HL-60/S4 (cell line): ENCODE measurements at regions not wholly inside any gene's neighbourhood (a gene's known extent, or its start where the extent isn't known, plus 50 kb on each side); places are given as distances from the start of the nearest gene placed in this dataset.
"Not testable (repeated sequence)": the region's sequence is repeated elsewhere in the genome, so short reads cannot be mapped to it uniquely, and the experiment has no call there.

ENCODE experiments used
- in situ Hi-C: fragments of 300-500 bp; cut with MboI; formaldehyde crosslinking; loops from 2 replicates; pipeline ENCODE4 v1.14.3; 2022; ENCODE audit warnings: low sequenced_read_pairs

DNA sequence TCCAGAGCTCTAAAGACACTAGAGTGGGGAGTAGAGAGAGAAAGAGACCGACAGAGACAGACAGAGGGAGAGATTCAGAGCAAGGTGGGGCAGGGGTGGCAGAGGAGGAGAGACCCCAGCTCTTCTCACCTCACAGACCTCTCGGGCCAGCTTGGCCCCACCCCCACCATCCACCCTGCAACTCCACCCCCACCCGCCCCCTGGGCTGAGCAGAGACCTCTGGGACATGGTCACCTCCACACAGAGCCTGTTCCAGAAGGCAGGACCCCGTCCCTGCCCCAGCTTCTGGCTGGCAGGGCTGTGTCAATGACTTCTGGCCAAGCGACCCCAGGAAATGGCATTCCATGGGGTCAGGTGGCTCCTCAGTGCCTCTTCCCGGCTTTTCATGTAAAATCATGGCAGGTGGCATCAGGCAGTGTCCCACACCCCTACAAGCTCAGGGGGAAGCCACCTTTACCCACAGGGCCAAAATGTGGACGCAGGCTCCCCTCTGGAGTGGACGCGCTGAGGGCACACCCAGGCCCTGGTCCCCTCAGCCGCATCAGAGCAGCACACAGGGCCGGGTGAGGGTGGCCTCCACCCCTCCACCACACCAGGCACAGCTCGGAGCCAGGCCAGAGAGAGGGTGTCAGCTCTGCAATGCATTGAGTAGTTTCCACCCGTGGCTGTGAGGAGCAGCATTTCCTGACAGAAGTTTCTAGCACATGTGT, 131.2 kb upstream of the LPCAT1 start:
- in situ Hi-C loops: no loop called here

DNA sequence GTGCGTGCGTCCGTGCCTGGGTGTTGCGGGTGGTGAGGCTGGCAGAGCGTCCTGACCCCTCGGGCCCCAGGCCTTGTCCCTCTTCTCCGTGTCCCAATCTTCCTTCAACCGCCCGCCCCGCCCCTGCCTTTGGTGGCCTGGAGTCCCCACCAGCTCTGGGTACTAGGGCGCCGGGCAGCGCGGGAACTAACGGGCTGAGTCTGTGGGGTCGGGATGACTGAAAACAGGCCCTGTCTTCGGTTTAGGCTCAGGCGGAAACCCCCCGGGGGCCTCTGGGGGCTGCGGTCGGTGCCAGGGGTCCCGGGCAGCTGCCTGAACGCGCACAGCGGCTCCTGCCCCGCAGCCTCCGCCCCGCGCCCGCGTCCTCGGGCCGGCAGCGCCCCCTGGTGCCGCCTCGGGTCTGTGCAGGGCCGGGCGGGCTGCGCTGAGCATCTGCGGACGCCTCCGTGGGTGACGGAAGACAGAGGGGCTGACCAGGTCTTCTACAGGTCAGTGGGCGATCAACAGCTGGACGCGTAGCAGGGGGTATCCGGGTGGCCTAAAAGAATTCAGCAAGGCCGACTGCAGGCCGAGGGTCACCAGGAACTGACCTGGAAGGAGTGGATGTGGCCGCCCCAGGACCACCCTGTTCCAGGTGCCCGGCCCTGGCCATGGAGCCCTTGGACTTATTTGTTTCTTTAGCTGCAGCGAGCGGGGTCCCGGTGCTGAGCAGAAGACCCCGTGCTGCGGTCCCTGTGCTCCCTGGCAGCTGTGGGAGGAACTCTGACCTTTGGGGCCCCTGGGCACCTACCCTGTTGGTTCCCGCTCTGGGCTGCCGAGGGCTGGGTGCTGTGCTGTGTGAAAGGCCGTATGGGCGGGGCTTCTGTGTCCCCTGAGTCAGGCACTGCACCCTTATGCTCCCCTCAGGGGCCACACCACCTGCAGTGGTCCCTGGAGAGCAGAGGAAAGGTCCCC, 130.2 kb upstream of the LPCAT1 start:
- in situ Hi-C loops: not testable (repeated sequence)

DNA sequence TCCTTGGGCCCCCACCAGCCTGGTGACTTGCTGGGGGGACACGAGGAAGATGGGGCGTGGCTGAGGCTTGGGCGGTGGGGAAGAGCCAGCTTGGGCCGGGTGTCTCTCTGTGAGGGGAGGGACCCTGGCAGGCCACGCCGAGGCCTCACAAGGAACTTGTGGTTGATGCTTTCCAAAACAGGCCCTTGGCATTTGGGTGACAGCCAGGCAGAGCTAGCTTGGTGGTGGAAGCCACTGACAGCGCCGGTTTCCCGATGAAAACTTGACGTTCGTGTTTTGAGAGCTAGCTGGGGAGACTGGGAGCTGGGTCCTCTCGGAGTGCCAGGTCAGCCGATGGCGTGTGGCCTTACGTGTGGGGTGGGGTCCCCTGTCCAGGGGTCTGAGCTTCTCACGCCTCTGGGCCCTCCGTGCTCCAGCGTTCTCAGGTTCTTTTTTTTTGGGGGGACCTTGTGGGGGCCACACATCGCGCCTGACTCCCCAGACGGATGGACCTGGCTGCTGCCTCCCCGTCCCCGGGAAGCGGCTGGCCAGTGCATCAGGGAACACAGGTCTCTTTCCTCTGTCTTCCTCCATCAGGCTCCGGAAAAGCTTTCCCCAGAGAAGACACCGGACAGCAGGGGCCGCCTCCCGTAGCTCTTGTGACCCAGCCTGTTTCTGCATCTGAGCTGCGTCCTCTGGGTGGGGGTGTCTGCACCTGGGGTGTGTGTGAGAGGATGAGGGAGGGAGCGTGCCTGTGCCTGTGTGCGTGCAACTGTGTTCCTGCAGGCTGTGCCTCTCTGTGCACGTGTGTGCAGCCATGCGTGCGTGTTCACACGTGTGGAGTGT, 129.3 kb upstream of the LPCAT1 start:
- in situ Hi-C loops: no loop called here

DNA sequence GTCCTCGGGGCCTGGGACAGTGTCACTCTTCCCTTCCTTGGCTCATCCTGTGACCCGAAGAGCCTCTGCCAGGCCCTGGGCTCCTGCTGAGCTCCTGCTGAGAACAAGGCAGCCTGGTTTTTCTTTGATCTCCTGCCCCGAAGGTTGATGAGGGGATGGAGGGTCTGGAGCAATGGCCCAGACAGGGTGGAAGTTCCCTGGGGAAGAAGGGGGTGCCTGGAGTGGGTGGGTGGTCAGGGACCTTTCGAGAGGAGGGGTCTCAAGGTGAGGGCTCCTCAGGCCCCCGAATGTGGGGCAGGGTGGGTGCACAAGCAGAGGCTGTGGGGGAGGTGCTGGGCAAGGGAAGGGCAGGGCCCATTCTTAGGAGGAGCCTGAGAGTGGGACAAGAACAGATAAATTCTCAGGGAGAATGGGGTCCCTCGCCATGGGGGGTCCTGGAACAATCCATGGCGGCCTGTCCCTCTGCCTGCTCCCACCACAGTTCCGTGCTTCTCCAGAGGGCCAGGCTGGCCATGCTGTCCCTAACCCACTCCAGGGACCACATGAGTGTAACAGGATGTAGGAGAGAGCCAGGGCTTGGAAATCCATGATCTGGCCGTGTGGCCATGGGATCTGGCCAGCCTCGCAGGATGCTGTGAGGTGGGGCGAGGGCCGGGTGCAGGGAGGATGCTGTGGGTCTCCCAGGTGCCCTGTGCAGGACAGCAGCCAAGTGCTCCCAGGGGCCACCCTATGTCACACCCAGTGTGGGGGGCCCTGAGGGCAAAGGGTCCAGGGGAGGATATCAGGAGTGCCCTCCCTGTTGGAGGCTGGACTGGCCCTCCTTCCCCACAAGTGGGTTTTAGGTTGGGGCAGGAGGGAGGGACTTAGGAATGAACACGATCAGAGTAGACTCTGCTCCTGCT, 128.5 kb upstream of the LPCAT1 start:
- in situ Hi-C loops: no loop called here

DNA sequence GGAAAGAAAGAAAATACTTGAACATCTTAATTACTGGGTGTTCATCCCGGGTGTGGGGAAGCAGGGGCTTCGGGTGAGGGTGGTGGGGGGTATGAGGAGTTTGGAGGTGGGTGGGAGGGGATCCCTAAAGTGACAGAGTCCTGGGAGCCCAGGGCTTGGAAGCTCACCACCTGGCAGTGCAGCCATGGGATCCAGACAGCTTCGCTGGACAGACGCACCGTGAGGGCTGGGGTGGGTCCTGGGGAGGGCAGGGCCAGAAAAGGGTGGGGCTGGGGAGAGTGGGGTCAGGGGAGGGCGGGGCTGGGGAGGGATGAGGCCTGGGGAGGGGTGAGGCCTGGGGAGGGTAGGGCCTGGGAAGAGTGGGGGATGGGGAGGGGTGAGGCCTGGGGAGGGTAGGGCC, 127.5 kb upstream of the LPCAT1 start:
- in situ Hi-C loops: no loop called here

DNA sequence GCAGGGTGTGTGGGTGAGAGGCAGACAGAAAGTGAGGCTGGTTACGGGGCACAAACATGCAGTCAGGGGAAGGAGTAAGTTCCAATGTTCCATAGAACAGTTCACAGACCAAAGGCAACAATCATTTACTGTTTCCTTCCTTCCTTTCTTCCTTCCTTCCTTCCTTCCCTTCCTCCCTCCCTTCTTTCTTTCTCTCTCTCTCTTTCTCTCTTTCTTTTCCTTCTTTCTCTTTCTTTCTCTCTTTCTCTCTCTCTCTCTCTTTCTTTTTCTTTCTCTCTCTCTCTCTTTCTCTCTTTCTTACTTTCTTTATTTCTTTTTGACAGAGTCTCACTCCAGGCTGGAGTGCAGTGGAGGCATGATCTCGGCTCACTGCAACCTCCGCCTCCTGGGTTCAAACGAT, 125.8 kb upstream of the LPCAT1 start:
- in situ Hi-C loops: loop anchor here (10.0 kb wide), 1 partner anchor 475 kb away; no protein-coding TSS in a partner anchor

DNA sequence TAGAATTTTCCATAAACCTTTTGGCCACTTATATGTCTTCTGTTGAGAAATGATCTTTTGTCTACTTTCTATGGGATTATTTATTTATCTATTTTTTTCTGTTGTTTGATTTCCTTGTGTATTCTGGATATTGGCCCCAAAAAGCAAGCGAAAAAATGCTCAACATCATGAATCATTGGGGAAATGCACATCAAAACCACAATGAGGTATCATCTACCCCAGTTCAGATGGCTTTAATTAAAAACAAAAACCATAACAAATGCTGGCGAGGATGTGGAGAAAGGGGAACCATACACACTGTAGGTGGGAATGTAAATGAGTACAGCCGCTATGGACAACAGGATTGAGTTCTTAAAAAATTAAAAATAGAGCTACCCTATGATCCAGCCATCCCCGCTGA, 125.0 kb upstream of the LPCAT1 start:
- in situ Hi-C loops: loop anchor here (10.0 kb wide), 1 partner anchor 474 kb away; no protein-coding TSS in a partner anchor

DNA sequence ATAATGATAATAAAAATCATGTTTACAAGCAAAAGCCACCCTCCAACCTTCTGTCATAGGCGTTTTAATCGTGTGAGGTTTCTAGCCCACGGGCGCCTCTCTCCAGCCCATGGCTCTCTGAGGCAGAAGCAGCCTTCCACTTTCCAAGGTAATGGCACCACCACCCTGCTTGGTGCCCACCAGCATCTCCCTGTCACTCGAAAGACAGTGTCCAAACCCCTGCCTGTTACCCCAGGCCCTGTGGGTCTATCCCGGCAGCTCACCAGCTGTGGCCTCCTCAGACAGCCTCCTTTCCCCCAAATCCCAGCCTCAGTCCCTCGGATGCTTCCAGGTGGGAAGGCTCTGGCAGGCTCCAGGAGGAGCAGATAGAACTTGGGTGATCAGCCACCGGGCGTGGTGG, 123.8 kb upstream of the LPCAT1 start:
- in situ Hi-C loops: loop anchor here (10.0 kb wide), 1 partner anchor 473 kb away; no protein-coding TSS in a partner anchor

DNA sequence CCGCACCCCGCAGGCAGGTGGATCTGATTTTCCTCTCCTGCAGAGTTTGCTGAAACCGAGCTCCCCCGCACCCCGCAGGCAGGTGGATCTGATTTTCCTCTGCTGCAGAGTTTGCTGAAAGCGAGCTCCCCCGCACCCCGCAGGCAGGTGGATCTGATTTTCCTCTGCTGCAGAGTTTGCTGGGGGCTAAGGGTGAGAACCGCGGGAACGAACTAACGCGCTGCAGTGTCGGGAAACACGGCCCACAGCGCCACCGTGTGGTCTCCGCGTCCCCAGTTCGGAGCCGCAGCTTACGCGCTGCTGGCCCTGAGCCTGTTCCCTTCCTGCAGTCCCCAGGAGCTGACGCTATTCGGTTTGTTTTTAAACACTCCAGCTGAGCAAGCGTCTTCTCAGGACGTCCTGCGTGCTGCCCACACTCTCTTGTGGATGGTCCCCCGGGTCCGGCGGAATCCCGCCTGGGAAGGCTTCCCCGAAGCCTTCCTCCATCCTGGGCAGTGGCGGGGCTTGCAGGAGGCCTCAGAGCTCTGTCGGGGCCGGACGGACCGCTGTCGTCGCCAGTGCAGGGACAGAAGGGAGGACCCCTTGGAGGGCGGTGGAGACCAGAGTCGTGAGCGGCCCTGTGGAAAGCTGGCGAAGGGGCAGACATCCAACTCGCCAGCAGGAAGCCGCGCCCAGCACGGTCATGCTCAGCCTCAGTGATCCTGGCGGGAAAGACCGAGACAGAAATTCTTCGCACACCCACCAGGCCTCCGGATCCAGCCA, 121.2 kb upstream of the LPCAT1 start:
- in situ Hi-C loops: loop anchor here (10.0 kb wide), 1 partner anchor 470 kb away; no protein-coding TSS in a partner anchor

DNA sequence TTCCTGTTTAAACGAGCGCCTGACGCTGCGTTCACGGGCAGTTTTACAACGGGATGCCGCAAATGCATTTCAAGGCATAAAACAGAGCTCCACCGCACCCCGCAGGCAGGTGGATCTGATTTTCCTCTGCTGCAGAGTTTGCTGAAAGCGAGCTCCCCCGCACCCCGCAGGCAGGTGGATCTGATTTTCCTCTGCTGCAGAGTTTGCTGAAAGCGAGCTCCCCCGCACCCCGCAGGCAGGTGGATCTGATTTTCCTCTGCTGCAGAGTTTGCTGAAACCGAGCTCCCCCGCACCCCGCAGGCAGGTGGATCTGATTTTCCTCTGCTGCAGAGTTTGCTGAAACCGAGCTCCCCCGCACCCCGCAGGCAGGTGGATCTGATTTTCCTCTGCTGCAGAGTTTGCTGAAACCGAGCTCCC, 120.6 kb upstream of the LPCAT1 start:
- in situ Hi-C loops: loop anchor here (10.0 kb wide), 1 partner anchor 470 kb away; no protein-coding TSS in a partner anchor

DNA sequence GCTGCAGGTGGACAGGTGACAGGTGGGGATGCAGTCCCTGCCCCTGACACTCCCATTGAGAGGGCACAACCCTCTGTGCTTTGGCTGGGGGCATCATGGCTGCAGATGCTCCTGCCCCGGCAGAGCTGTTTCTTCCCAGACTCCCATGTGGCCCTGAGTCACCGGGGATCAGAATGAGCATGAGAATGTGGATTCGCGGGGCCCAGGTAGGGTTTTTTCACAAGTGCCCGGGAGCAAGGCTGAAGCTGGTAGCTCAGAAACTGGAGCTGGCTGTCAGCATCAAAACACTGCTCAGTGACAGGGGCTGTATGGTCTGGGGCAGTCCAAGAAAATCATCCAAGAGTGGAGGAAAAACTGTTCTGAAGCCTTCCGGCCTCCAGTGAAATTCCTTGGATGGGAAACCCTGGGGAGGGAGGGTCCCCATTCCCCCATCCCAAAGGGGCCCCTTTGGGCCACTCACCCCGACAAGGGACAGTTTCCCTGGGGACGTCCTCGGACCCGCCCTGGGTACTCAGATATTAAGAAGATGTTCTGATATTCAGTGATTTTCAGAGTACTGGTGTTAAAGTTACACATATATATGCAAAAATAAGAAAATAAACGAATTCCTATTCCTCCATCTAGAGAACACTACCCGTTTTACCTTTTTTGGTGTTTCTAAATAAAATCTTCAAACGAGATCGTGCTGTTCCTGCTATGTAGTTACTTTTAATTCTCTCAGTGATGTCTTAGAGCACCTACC, 120.1 kb upstream of the LPCAT1 start:
- in situ Hi-C loops: loop anchor here (10.0 kb wide), 1 partner anchor 469 kb away; no protein-coding TSS in a partner anchor

DNA sequence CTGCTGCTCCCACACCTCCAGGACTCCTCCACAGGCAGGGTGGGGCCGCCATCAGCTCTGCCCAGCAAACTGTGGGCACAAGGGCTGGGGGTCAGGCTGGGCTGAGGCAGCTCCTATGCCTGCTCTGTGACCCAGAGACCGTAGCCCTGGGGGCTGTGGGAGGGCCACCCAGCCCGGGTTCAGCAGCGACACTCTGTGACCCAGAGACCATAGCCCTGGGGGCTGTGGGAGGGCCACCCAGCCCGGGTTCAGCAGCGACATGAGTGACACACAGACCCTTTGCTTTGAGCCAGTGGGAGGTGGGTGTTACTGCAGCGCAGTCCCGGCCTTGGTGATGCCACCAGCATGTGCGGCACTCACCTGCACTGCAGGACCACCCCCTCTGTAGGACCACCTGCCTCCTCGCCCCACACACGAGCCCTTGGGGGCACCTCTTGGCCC, 118.9 kb upstream of the LPCAT1 start:
- in situ Hi-C loops: loop anchor here (10.0 kb wide), 1 partner anchor 468 kb away; no protein-coding TSS in a partner anchor

DNA sequence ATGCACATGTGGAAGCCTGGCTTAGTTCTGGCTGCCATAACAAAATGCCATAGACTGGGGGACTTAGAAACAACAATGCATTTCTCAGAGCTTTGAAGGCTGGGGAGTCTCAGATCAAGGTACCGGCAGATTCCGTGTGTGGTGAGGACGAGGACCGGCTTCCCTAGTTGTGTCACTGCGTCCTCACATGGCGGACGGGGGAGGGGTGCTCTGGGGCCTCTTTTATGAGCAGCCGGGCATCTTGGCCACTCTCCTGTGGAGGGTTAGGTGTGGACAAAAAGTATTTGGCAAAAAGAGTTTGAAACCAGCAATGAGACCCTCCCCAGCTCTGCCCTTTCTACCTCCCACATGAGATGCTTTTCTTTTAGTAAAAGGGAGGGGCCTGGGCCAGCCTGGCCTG, 118.5 kb upstream of the LPCAT1 start:
- in situ Hi-C loops: loop anchor here (10.0 kb wide), 1 partner anchor 467 kb away; no protein-coding TSS in a partner anchor

DNA sequence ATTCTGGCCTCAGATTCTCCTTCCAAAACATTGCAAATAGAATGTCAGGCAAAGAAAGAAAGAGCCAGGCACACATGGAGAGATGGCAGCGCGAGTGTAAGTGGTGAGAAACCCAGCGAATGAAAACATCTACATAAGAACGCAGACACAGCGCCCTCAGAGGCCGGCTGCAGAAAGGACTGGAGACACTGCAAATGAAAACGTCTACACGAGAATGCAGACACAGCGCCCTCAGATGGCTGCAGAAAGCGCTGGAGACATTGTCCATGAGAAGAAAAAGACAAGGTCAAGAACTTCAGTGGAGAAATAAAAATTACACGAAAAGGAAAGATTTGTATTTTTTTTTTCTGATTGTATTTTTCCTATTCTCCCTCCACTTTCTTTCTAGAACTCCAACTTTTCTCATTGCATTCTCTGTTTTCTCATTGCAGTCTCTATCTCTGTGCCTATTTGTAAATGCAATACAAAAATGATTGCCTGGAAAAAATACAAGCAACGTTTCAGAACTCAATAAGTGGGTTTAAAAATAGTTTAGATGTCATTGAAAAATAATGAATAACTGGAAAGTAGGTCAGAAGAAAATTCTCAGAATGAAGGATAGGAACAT, 117.9 kb upstream of the LPCAT1 start:
- in situ Hi-C loops: loop anchor here (10.0 kb wide), 1 partner anchor 467 kb away; no protein-coding TSS in a partner anchor

DNA sequence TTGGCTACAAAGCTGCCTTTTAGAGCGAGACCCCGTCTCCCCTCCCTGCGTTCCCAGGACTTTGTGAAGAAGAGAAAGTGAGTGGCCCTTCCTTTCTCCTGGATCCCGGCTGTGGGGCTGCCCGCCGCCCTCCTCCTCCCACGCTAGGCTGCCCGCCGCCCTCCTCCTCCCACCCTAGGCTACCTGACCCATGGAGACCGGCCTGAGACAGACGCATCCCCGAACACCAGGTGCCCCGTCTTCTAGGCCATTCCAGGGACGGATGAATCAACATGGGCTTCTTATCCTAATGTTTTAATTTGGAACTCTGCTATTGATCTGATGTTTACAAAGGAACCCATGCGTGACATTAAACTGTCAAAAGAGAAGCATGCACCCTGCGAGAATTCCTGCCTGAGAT, 117.3 kb upstream of the LPCAT1 start:
- in situ Hi-C loops: loop anchor here (10.0 kb wide), 1 partner anchor 466 kb away; no protein-coding TSS in a partner anchor

DNA sequence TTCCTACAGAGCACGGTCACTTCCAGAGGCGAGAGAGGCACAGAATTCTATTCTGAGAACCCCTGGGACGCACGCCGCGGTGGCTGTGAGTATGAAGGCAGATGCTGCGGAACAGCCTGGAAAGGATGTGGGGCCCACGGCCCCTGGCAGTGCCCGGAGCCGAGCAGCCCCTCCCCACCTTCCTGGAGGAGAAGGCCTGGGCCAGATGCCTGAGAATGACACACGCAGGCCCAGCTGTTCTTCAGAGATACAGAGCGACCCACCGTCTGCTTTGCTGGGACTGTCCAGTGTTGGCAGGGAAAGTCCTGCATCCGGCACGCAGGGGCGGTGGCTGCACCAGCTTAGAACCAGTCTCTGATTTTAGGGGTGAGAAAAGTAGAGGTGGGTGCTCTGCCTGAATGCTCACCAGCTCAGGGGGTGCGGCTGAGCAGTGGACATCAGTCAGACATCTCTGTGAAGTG, 116.7 kb upstream of the LPCAT1 start:
- in situ Hi-C loops: loop anchor here (10.0 kb wide), 1 partner anchor 466 kb away; no protein-coding TSS in a partner anchor

DNA sequence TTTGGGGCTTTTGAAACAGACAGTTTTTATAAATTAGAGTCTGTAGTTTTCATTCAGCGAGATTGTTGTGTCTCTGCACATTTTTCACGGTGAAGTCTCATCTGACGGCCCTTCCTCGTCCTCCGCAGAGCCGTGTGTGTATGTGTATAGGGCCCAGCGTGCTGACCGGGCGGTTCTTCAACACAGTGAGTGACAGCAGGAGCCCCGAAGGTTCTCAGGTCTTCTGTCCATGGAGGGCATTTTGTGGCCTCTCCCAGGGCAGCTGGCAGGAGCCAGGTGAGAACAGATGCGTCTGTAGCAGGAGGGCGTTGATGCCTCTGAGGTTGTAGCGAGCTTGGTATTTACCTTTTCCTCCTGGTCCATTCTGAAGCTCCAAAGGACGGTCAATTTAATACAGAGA, 116.0 kb upstream of the LPCAT1 start:
- in situ Hi-C loops: loop anchor here (10.0 kb wide), 1 partner anchor 465 kb away; no protein-coding TSS in a partner anchor
